Right atrium auricular region (tissue), 2 donors: ENCODE measurements at regions not wholly inside any gene's neighbourhood (a gene's known extent, or its start where the extent isn't known, plus 50 kb on each side); places are given as distances from the start of the nearest gene placed in this dataset.

Experiments used
- DNase-seq: peaks from one replicate; pipeline ENCODE4 v3.0.0-alpha.2; 2019; ENCODE audit warnings: low spot score
- H3K27ac ChIP-seq, 2 donors: fragments of 200-600 bp; sonication (generic); 1 replicate in 1 of 2; 2 replicates in 1 of 2; pipeline ENCODE4 v1.5.1; 2016 to 2019
- H3K27me3 ChIP-seq, 2 donors: fragments of 200-600 bp; sonication (generic); one replicate each; pipeline versions ENCODE4 v1.5.1 to v1.6.0; 2017 to 2019
- H3K36me3 ChIP-seq: fragments of 200-600 bp; sonication (generic); one replicate; pipeline ENCODE4 v1.5.1; 2016
- H3K4me1 ChIP-seq, 2 donors: fragments of 200-600 bp; sonication (generic); one replicate each; pipeline versions ENCODE4 v1.5.1 to v1.6.0; 2017 to 2019
- H3K4me3 ChIP-seq, 2 donors: fragments of 200-600 bp; sonication (generic); 1 replicate in 1 of 2; 2 replicates in 1 of 2; pipeline ENCODE4 v1.5.1; 2017 to 2019; ENCODE audit warnings: mild to moderate bottlenecking in 1 of 2, moderate library complexity in 1 of 2
- H3K9me3 ChIP-seq, 2 donors: fragments of 200-600 bp; sonication (generic); one replicate each; pipeline ENCODE4 v1.5.1; 2019
- CTCF ChIP-seq, 2 donors: fragments of 200-600 bp; sonication (generic); IDR thresholded peaks; one replicate each; pipeline ENCODE4 v1.5.1; 2019; ENCODE audit warnings: antibody characterized with exemption in 2 of 2

GRCh38 chr3:181860235-181860634, 148.5 kb downstream of the SOX2 start:
- Histone ChIP-seq H3K4me3 (no peak overlapping the region), H3K27ac (no peak overlapping the region), H3K4me1 (no peaks in the 10 kb centered on the region), H3K9me3 (no peaks in the 10 kb centered on the region), H3K27me3 (no peaks in the 10 kb centered on the region), H3K36me3 (no peaks in the 10 kb centered on the region)
- no peak for TF ChIP-seq CTCF (IDR thresholded peaks at IDR 0.05)
- DNase-seq: no peak

GRCh38 chr3:181862502-181862901, 150.8 kb downstream of the SOX2 start:
- H3K9me3 ChIP-seq: no peaks in the 10 kb centered on the region
- DNase-seq: no peak
- H3K4me1 ChIP-seq: no peaks in the 10 kb centered on the region
- H3K27me3 ChIP-seq: no peaks in the 10 kb centered on the region
- H3K4me3 ChIP-seq: no peak overlapping the region
- no peak overlapping the region for H3K27ac ChIP-seq
- H3K36me3 ChIP-seq: no peaks in the 10 kb centered on the region
- TF ChIP-seq CTCF (IDR thresholded peaks at IDR 0.05): no peak

GRCh38 chr3:181868576-181869082, 156.9 kb downstream of the SOX2 start:
- no peak overlapping the region for H3K27ac ChIP-seq
- H3K9me3 ChIP-seq: no peaks in the 10 kb centered on the region
- no peak overlapping the region for H3K4me3 ChIP-seq
- TF ChIP-seq CTCF (IDR thresholded peaks at IDR 0.05): no peak
- no peaks in the 10 kb centered on the region for H3K27me3 ChIP-seq
- DNase-seq: no peak
- no peaks in the 10 kb centered on the region for H3K36me3 ChIP-seq
- H3K4me1 ChIP-seq: no peaks in the 10 kb centered on the region

GRCh38 chr3:181872887-181873286, 161.2 kb downstream of the SOX2 start:
- no peaks in the 10 kb centered on the region for H3K27me3 ChIP-seq
- TF ChIP-seq CTCF (IDR thresholded peaks at IDR 0.05): no peak
- H3K4me1 ChIP-seq: no peaks in the 10 kb centered on the region
- no peak overlapping the region for H3K27ac ChIP-seq
- H3K4me3 ChIP-seq: no peak overlapping the region
- H3K9me3 ChIP-seq: no peaks in the 10 kb centered on the region
- no peak for DNase-seq
- H3K36me3 ChIP-seq: no peaks in the 10 kb centered on the region

GRCh38 chr3:181879926-181880325, 168.2 kb downstream of the SOX2 start:
- DNase-seq: no peak
- TF ChIP-seq CTCF (IDR thresholded peaks at IDR 0.05): no peak
- H3K36me3 ChIP-seq: no peaks in the 10 kb centered on the region
- H3K9me3 ChIP-seq: no peaks in the 10 kb centered on the region
- H3K4me3 ChIP-seq: no peak overlapping the region
- H3K27ac ChIP-seq: no peak overlapping the region
- H3K27me3 ChIP-seq: no peaks in the 10 kb centered on the region
- no peaks in the 10 kb centered on the region for H3K4me1 ChIP-seq

GRCh38 chr3:181880331-181880730, 168.6 kb downstream of the SOX2 start:
- Histone ChIP-seq H3K9me3 (no peaks in the 10 kb centered on the region), H3K4me1 (no peaks in the 10 kb centered on the region), H3K36me3 (no peaks in the 10 kb centered on the region), H3K27ac (no peak overlapping the region), H3K27me3 (no peaks in the 10 kb centered on the region), H3K4me3 (no peak overlapping the region)
- no peak for DNase-seq
- no peak for TF ChIP-seq CTCF (IDR thresholded peaks at IDR 0.05)
